ENCODE measurements at regions not wholly inside any gene's neighbourhood (a gene's known extent, or its start where the extent isn't known, plus 50 kb on each side); places are given as distances from the start of the nearest gene placed in this dataset.
"Not testable (repeated sequence)": the region's sequence is repeated elsewhere in the genome, so short reads cannot be mapped to it uniquely, and the experiment has no call there.

DNA sequence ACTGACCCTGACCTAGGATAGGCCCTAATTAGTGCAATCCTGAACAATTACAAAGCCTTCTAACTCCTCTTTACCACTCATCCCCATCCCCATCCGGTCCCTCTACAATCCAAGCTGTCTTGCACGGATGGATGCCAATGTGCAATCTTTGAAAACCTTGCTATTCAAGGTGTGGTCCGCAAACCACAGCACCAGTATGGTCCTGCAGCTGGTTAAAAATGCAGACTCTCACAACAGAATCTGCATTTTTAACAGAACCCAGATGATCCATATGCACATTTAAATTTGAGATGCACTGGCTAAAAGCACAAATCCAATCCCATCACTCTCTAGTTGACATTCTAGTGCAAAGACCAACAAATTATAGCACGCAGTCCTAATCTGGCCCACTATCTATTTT is 230.6 kb upstream of the KRR1 start (continued):
- TF ChIP-seq, protein P1, sequence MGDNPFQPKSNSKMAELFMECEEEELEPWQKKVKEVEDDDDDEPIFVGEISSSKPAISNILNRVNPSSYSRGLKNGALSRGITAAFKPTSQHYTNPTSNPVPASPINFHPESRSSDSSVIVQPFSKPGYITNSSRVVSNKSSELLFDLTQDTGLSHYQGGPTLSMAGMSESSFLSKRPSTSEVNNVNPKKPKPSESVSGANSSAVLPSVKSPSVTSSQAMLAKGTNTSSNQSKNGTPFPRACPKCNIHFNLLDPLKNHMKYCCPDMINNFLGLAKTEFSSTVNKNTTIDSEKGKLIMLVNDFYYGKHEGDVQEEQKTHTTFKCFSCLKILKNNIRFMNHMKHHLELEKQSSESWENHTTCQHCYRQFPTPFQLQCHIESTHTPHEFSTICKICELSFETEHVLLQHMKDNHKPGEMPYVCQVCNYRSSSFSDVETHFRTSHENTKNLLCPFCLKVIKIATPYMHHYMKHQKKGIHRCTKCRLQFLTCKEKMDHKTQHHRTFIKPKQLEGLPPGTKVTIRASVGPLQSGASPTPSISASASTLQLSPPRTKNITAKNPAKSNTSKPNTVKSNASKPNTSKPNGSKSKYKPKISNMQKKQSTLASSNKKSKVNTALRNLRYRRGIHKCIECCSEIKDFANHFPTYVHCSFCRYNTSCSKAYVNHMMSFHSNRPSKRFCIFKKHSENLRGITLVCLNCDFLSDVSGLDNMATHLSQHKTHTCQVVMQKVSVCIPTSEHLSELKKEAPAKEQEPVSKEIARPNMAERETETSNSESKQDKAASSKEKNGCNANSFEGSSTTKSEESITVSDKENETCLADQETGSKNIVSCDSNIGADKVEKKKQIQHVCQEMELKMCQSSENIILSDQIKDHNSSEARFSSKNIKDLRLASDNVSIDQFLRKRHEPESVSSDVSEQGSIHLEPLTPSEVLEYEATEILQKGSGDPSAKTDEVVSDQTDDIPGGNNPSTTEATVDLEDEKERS (tag by site-specific recombination; IDR thresholded peaks at IDR 0.05), result no peak
- no peak for TF ChIP-seq ZNF561 (tag by site-specific recombination; IDR thresholded peaks at IDR 0.05; ENCODE audit: borderline replicate concordance)
- TF ChIP-seq, protein P2, sequence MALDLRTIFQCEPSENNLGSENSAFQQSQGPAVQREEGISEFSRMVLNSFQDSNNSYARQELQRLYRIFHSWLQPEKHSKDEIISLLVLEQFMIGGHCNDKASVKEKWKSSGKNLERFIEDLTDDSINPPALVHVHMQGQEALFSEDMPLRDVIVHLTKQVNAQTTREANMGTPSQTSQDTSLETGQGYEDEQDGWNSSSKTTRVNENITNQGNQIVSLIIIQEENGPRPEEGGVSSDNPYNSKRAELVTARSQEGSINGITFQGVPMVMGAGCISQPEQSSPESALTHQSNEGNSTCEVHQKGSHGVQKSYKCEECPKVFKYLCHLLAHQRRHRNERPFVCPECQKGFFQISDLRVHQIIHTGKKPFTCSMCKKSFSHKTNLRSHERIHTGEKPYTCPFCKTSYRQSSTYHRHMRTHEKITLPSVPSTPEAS (tag by site-specific recombination; IDR thresholded peaks at IDR 0.05), result no peak
- TF ChIP-seq BCL11B (tag by site-specific recombination; IDR thresholded peaks at IDR 0.05; ENCODE audit: low read depth), result no peak
- TF ChIP-seq, protein P3, sequence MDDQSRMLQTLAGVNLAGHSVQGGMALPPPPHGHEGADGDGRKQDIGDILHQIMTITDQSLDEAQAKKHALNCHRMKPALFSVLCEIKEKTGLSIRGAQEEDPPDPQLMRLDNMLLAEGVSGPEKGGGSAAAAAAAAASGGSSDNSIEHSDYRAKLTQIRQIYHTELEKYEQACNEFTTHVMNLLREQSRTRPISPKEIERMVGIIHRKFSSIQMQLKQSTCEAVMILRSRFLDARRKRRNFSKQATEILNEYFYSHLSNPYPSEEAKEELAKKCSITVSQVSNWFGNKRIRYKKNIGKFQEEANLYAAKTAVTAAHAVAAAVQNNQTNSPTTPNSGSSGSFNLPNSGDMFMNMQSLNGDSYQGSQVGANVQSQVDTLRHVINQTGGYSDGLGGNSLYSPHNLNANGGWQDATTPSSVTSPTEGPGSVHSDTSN (CRISPR knock-in tag; IDR thresholded peaks at IDR 0.05), result no peak

DNA sequence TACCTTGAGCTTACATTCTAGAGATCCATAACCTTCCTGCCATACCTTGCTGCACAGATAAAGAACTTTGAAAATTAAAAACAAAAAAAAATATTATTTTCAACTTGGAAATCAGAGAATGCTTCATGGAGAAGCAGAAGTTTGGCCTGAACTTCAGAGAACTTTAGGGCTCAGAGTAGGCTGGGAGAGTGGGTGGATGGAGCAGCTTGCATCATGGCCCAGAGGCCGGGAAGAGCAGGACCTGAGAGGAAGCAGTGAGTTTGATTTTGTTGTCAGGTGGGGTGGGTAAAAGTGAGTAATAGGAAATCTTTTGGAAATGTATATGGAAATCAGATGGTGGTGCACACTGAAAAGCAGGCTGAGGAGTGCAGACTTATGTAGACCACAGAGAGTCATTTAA is 228.5 kb upstream of the KRR1 start:
- POLR2A ChIA-PET, result no interaction called here

DNA sequence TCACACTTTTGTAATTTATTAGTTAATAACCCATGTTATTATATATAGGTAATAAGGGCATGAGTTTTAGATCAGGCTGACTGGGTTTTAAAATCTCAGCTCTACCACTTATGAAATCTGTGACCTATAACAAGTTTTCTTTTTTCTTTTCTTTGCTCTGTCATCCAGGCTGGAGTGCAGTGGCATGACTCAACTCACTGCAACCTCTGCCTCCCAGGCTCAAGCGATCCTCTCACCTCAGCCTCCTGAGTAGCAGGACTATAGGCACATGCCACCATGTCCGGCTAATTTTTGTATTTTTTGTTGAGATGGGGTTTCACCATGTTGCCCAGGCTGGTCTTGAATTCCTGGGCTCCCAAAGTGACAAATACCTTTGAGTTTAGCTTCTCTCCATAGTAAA is 227.7 kb upstream of the KRR1 start:
- H3K9me3 ChIP-seq (ENCODE audit: control insufficient read depth, insufficient read depth, low read depth, low read length); H3K4me3 ChIP-seq (ENCODE audit: low read depth, low read length); H3K4me1 ChIP-seq (ENCODE audit: control insufficient read depth, insufficient read depth, low read length); H3K36me3 ChIP-seq (ENCODE audit: control insufficient read depth in 2 of 2, insufficient read depth in 1 of 2, low read length in 2 of 2); H3K27ac ChIP-seq (ENCODE audit: extremely low read depth, low read depth, low read length); POLR2A ChIA-PET: not testable (repeated sequence)
- CTCF ChIA-PET, result interaction anchor here (0.6 to 1.5 kb wide), 3 partner anchors 11 to 412 kb away, joined by 3 to 5 read pairs (median 4); no protein-coding TSS in a partner anchor

More for the DNA sequence above, 228.5 kb upstream of the KRR1 start:
- Histone ChIP-seq H3K4me3 (ENCODE audit: low read depth, low read length) (no peak overlapping the region), H3K27ac (ENCODE audit: extremely low read depth, low read depth, low read length) (no peak overlapping the region), H3K36me3 (ENCODE audit: control insufficient read depth in 2 of 2, insufficient read depth in 1 of 2, low read length in 2 of 2) (no peaks in the 10 kb centered on the region), H3K4me1 (ENCODE audit: control insufficient read depth, insufficient read depth, low read length) (no peaks in the 10 kb centered on the region), H3K9me3 (ENCODE audit: control insufficient read depth, insufficient read depth, low read depth, low read length) (no peaks in the 10 kb centered on the region)
- CTCF ChIA-PET, result interaction anchor here (0.7 to 1.5 kb wide), 2 partner anchors 15 to 411 kb away, joined by 3 to 5 read pairs; no protein-coding TSS in a partner anchor
- no peak for TF ChIP-seq ZFP3 (tag by site-specific recombination; IDR thresholded peaks at IDR 0.05; ENCODE audit: low read depth)
- peak; percentile 20; the same call in 1 of the 2 replicates for TF ChIP-seq EGR2 (tag by site-specific recombination; IDR thresholded peaks at IDR 0.05; ENCODE audit: low read depth)
- no peak for TF ChIP-seq ZNF747 (tag by site-specific recombination; IDR thresholded peaks at IDR 0.05)
- TF ChIP-seq ZFHX2 (tag by site-specific recombination; conservative IDR thresholded peaks at IDR 0.05), result peak; percentile 57; the same call in 1 of the 2 replicates

DNA sequence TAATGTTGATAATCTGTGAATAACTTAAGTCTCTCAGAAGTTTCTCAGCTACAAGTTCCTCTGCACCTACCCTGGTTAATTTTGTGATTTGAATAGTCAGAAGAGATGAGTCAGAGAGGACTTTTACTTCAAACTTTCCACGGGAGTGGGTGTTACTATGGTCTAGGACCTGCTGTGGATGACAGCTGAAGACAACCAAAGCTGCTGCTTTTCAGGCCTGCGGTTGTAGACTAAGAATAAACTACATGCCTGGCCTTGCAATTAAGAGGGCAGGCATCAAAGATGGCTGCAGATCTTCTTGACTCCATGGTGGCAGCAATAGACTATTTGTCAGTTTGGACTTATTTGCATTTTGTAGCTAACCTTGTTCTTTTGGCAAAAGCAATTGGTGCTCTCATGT is 227.1 kb upstream of the KRR1 start:
- POLR2A ChIA-PET, result no interaction called here
- no peak for TF ChIP-seq SCRT1 (tag by site-specific recombination; IDR thresholded peaks at IDR 0.05; ENCODE audit: borderline replicate concordance)
- TF ChIP-seq ZNF350 (tag by site-specific recombination; IDR thresholded peaks at IDR 0.05), result no peak
- no peak for TF ChIP-seq YY1 (tag by site-specific recombination; IDR thresholded peaks at IDR 0.05)
- no peak for TF ChIP-seq ZNF629 (tag by site-specific recombination; IDR thresholded peaks at IDR 0.05)
- TF ChIP-seq ZNF660 (tag by site-specific recombination; IDR thresholded peaks at IDR 0.05), result no peak
- TF ChIP-seq ZNF433 (tag by site-specific recombination; IDR thresholded peaks at IDR 0.05; ENCODE audit: low read depth), result no peak
- TF ChIP-seq, protein P4, sequence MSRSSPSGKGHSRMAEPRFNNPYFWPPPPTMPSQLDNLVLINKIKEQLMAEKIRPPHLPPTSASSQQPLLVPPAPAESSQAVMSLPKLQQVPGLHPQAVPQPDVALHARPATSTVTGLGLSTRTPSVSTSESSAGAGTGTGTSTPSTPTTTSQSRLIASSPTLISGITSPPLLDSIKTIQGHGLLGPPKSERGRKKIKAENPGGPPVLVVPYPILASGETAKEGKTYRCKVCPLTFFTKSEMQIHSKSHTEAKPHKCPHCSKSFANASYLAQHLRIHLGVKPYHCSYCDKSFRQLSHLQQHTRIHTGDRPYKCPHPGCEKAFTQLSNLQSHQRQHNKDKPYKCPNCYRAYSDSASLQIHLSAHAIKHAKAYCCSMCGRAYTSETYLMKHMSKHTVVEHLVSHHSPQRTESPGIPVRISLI (tag by site-specific recombination; IDR thresholded peaks at IDR 0.05), result no peak
- CTCF ChIA-PET, result interaction anchor here (0.6 kb wide), 1 partner anchor 12 kb away, joined by 4 read pairs; no protein-coding TSS in a partner anchor

More for the DNA sequence above, 227.1 kb upstream of the KRR1 start:
- no peaks in the 10 kb centered on the region for H3K4me1 ChIP-seq (ENCODE audit: control insufficient read depth, insufficient read depth, low read length)
- no peak overlapping the region for H3K27ac ChIP-seq (ENCODE audit: extremely low read depth, low read depth, low read length)
- no peaks in the 10 kb centered on the region for H3K9me3 ChIP-seq (ENCODE audit: control insufficient read depth, insufficient read depth, low read depth, low read length)
- no peaks in the 10 kb centered on the region for H3K36me3 ChIP-seq (ENCODE audit: control insufficient read depth in 2 of 2, insufficient read depth in 1 of 2, low read length in 2 of 2)
- no peak overlapping the region for H3K4me3 ChIP-seq (ENCODE audit: low read depth, low read length)
